GM21528 (cell line): ENCODE measurements at regions not wholly inside any gene's neighbourhood (a gene's known extent, or its start where the extent isn't known, plus 50 kb on each side); places are given as distances from the start of the nearest gene placed in this dataset.
"Not testable (repeated sequence)": the region's sequence is repeated elsewhere in the genome, so short reads cannot be mapped to it uniquely, and the experiment has no call there.

Source experiments
- ATAC-seq: cut with Tn5 transposase; IDR thresholded peaks from one replicate; pipeline ENCODE4 v1.9.1; 2021; ENCODE audit warnings: mild to moderate bottlenecking, moderate library complexity; ENCODE audit not compliant: unreplicated experiment, low FRiP score

DNA sequence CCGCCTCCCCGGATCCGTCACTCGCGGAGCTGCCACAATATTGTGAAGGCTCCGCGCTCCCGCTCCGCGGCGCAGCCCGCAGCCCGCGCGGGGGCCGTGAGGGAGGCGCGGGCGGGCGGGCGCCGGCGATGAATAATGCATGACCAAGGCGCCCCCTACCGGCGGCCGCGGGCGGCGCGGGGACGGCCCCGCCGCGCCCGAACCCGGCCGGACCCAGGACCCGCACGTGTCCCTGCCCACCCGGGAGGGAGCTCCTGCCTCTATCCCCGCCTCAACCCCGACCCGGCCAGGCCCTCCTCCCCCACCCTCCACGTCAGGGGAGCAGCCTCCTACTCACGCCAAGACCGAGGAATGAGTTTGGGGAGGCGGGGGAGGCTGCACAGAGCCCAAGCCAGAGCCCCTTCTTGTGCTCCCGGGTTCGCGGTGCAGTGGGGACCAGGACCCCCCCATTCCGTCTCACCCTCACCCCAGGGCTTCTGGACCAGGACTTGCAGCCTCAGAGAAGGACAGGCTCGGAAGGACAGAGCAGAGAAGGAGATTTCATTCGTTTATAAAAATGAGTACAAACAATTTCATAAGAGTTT lies 70.8 kb upstream of the CASZ1 start:
- no peak for ATAC-seq

DNA sequence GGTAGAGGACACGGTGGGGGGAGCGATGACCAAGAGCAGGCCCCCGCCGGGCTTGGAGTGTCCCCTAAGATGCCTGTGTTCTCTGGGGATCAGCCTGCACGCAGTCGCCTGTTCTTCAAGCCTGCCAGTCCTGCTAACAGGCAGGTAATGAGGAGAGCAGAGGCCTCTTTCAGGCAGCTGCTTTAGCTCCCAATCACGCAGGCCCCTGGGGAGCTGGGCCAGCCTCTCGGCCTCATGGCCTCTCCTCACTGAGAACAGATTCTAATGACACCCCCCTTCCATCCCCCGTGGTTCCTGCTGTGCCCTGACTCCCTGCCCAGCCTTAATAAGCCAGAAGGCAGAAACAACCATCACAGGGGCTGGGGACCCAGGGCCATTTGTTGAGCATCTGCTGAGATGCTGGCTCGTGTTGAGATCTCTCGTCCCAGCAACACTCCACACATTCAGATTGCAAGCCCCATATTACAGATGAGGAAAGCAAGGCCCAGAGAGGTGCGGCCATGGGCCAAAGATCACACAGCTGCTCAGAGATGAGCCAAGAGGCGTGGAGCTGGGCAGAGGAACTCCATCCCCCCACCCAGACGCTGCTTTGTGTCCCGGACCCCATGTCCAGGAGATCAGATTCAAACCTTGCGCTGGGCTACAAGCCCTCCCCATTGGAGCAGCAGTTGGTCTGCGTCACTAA lies 71.6 kb upstream of the CASZ1 start:
- ATAC-seq, result no peak

DNA sequence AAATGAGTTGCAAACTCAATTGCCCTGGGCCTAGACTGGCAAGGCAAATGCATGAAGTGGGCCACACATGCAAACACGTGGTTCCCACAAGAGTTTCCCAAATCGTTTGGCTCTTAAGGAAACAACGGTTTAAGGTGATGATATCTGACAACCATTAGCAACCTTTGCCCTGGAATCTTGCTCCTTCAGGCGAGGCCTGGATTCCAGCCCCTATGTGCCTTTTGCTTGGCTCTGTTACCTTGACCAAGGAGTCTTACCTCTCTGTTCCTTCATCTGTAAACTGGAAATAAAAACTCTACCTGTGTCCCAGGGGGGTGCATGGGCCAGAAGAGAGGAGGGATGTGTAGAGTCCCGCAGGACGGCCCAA lies 72.1 kb upstream of the CASZ1 start:
- no peak for ATAC-seq

DNA sequence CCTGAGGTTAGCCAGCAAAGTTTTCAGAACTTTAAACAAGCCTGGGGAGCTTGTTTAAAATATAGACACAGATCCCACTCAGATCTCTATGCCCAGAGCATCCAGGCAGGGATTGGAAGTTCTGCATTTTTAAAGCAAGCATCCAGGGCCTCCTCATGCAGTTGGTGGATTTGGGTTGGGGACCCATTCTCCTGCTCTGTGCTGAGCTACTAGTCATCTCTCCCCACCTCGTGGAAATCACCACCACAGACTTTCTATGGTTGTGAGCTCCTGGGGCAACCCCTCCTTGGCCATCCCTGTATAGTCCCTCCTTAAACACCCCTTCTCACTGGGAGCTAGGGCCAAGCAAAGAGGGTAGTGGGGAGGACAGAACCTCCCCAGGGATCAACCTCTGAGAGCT lies 73.5 kb upstream of the CASZ1 start:
- ATAC-seq, result no peak

DNA sequence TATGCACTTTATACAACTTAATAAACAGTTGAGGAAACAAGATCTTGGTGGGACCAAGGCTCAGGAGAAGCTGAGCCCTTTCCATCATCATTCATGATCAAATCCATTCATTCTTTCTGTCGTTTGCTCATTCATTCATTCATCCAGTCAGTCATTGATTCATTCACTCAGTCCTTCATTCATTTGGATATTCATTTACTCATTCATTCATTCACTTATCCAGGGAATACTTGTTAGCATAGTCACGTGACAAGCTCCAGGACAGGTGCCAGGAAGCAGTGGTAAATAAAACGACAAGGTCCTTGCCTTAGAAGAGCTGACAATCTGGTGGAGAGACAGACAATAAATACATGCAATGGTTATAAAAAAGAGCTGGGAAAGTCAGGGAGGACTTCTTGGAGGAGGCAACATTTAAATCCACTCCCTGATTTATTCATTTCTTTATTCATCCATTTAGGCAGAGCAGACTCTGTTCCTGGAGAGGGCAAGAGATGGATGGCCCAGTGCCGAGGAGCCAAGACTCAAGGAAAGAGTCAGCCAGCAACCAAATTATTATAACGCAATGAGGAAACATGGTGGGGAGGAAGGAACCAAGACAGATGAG lies 74.1 kb upstream of the CASZ1 start:
- ATAC-seq, result no peak

DNA sequence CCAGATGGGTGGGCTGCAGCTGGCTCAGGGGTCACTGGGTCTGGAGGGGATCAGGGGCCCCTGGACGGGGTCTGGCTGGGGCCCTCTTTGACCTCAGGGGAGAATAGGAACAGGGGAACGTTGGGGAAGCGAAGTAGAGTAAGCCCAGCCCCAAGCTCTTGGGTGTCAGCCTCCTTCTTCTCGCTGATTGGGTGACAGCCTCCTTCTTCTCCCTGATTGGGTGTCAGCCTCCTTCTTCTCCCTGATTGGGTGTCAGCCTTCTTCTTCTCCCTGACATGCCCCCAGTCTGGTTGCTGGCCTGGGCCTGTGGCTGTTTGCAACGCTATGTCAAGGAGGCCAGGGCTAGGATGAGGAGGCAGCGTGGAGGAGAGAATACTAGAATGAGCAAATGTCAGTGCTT lies 76.7 kb upstream of the CASZ1 start:
- no peak for ATAC-seq

DNA sequence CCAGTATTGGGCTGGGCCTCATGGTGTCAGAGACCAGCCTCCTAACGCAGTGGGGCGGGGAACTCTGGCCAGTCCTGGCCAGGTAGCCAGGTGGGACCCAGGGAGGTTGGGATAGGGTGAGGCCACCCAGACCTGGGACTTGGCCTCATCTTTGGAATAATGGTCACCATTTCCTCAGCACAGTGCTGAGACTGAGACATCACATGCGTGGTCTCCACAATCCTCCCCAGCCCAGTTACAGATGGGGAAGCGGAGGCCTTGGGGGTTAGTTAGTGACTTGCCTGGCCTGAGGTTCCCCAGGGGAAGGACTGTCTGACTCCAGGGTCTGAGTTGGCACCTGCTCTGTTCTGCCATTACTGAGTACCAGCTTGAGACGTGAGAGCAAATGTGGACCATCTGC lies 77.9 kb upstream of the CASZ1 start:
- no peak for ATAC-seq

DNA sequence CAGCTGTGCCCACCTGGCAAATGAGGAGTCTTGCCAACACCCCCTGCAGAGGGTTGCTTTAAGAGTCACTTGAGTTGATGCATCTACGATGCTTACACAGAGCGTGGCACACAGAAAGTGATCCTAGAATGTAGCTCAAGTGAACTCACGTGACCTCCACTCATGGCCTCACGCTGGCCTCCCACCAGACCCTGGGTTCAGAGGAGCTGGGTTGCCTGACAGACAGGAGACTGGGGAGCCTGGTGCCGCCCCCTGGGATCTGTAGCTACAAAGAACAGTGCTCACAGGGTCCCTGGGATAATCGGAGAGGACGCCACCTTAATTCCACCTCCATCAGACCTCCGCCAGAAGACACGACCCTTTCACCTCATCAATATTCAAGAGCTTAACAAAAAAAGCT lies 81.4 kb upstream of the CASZ1 start:
- no peak for ATAC-seq

DNA sequence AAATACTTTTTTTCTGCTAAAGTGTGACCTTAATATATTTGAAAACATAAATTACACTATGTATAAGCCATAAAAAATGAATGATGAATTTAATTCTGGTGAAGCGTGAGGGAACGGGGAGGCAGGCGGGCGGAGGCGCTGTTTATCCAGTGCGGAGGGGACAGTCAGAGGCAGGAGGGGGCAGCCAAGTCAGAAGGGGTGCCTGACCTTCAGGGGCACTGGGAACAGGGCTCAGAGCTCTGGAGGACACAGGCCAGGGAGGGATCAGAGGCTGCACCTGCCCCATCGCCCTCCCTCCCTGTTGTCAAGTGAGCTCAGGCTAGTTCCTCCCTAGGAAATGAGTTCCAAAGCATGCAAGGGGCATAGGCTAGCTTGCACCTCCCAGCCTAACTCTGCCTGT lies 82.0 kb upstream of the CASZ1 start:
- no peak for ATAC-seq

DNA sequence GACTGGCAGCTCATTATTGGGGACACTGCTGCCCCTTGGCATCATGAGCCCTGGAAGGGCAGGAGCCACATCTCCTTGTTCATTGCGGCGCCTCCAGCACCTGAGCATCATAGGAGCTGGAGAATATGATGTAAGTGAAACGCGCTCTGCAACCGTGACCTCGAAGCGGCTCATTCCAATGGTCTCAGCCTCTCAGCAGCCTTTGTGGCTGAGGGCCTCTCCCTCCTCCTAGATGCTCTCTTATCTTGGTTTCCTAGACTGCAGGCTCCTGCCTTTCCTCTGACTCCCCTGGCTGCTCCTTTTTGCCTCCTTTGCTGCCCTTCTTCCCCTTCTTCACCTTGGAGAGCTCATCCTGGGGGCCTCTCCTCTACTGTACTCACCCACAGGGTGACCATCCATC lies 83.6 kb upstream of the CASZ1 start:
- ATAC-seq, result no peak

DNA sequence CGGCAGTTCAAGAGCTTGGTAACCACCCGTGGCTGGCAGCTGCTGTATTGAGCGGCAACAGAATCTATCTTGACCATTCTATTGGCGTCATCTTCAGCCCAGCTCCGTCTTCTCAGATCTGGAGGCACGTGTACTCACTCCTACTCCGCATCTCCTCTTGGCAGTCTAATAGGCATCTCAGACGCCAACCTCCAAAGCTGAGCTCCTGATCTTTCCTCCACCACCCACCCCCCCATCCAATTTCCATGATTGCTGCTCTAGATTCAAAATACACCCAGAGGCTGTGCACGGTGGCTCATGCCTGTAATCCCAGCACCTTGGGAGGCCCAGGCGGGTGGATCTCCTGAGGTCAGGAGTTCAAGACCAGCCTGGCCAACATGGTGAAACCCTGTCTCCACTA lies 84.6 kb upstream of the CASZ1 start:
- ATAC-seq, result no peak

DNA sequence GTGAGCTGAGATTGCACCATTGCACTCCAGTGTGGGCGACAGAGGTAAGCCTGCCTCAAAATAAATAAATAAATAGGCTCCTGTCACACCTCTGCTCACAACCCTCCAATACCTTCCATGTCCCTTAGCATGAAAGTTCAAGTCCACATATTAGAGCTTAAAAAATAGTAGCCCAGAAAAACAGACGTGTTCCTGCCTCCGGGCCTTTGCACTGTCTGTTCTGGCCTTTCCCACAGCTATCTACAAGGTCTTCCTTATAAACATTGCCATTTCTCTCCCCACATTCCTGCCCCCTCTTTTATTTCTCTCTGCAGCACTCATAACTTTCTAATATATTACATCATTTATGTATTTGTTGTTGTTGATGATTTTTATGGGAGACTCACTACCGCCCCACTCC lies 85.6 kb upstream of the CASZ1 start:
- no peak for ATAC-seq

DNA sequence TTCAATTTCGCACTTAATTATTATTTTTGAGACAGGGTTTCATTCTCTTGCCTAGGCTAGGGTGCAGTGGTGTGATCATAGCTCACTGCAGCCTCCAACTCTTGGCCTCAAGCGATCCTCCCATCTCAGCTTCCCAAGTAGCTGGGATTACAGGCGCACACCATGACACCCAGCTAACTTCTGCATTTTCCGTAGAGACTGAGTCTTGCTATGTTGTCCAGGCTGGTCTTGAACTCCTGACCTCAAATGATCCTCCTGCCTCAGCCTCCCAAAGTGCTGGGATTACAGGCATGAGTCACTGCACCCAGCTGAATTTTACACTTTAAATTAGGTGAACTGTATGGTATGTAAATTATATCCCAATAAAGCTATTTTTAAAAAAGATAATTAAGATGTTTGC lies 90.6 kb upstream of the CASZ1 start:
- not testable (repeated sequence) for ATAC-seq

DNA sequence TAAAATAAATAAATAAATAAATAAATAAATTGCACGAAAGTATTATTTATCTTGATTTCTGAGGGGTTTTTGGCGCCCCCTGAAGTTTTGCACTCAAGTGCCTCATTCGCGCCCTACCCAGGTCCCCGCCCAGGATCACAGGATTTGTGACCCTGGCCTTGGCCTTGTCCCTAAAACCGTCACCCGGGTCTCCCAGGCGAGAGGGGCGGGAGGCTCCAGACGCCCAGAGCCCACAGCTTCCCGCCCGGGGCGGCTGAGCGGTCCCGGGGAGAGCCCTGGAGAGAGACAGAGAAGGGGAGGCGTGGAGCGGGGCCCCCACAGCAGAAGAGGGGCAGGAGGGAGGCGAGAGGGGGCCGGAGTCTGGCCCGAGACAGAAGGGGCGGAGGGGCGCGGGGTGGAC lies 91.8 kb upstream of the CASZ1 start:
- no peak for ATAC-seq

DNA sequence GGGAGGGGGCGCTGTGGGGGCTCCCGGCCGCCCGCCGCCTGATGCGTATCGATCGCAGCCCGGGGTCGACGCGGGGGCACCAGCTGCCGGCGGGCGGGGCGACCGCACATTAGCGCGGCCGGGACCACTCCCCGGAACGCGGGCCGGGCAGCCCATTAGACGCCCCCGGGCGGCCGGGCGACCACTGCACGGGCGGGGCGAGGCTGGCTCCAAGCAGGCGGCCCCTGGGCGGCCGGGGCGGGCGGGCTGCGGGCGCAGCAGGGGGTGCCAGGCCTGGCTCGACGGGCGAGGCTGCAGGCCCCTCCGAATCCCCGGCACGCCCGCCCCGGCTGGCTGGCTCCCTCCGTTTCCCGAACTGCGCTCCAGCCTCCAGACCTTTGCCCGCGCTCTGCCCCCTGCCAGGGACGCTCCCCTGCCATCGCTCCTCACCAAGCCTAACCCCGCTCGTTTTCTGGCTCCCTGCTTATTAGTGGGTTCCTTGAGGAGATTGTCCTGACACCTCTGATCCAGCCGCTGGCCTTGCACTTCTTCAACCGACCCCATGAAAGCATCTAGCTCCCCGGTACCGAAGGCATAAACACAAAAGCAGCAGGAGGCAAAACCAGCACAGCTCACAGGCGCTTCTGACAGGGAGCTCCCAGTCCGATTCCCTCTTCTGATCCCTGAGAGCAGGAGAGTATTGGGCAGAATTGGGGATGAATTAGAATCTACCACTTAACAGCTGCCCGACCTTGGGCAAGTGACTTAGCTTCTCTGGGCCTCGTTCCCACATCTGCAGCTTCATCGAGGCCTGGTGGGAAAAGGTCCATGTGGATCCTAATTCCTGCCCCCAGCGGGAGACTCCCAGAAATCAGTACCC lies 92.6 kb upstream of the CASZ1 start:
- no peak for ATAC-seq

DNA sequence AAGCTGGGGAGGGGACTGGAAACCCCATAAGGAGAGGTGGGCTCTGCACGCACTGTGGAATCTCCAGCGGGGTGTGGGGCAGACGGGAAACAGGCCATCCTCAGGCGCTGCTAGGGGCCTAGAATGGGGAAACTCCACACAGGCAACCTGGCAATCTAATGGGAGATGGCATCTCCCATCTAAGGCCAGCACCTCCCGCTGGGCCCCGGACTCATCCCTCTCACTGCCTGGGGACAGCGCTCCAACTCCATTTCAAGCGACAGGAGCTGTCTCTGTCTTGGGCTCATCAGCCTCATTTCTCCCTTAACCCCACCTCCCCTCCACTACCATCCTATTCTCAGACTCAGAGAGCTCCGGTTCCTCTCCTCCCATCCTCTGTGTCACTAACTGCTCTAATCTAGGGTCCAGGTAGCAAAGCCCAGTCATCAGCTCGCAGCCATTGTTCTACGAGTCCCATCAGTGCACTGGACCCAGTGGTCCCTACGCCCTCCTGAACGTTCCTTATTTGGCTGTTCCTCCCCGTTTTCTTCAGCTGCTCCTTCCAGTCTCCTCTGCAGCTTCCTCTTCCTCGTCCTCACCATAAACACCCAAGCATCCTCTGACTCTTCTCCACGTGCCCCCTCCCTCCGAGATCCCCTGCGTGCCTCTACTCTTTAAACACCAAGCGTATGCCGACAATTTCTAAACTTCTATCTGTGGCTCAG lies 93.4 kb upstream of the CASZ1 start:
- no peak for ATAC-seq

DNA sequence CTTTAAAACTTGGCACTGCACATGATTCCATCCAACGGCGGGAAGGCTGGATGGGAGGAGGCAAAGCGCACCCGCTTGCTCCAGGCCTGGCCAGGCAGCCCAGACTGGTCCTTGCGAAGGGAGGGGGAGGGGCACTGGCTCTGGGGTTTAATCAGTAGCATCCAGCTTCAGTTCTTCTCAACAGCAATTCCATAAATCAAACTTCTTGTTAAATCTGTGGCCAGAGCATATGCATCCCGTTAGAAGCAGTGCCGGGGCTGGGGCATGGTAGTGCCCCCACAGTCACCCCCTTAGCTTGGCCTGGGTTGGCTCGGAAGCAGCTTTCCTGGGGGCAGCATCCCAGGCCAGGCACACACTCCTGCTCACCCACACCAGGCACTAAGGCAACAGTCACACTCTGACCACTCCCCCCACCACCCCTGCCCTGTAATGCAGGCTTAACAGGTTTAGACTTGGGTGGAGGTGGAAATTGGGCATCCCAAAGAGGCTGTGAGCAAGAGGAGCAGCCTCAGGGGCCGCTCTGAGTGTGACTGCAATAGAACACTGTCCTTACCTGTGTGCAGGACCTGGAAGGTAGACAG lies 94.1 kb upstream of the CASZ1 start:
- no peak for ATAC-seq

DNA sequence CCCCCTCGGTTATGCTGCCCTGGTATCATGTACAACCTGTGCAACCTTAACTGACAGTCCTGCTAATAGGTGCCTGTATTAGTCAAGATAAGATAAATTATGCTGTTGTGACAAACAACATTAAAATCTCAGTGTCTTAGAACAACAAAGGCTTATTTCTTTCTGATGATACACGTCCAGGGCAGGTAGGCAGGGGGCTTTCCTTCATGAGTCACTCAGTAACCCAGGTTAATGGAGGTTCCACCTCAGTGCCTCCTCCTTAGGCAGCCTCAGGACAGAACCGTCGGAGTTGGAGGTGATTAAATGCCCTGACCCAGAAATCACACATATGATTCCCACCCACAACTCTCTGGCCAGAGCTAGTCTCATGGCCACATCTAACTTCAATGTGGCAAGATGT lies 94.6 kb upstream of the CASZ1 start:
- ATAC-seq, result no peak

DNA sequence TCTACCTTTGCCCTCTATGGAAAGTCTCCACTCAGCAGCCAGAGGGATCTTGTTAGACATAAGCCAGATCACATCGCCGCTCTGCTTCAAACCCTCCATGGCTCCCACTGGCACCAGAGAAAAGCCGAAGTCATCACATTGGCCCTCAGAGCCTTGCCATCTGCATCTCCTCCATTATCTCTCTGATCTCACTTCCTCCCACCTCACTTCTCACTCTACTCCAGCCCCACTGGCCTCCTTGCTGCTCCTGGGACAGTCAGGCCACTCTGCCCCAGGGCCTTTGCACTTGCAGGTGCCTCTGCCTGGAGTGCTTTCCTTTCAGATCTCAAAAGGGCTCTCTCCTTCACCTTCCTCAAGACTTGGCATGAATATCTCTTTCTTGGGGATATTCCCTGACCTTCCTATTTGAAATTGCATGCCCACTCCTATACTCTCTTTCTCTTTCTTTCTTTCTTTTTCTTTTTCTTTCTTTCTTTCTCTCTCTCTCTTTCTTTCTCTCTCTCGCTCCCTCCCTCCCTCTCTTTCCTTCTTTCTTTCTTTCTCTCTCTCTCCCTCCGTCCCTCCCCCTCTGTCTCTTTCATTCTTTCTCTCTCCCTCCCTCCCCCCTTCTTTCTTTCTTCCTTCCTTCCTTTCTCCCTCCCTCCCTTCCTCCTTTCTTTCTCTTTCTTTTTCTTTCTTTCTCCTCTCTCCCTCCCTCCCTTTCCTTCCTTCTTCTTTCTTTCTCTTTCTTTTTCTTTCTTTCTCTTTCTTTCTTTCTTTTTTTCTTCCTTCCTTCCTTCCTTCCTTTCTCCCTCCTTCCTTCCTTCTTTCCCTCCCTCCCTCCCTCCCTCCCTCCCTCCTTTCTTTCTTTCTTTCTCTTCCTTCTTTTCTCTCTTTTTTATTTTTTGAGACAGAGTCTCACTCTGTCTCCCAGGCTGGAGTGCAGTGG lies 96.0 kb upstream of the CASZ1 start:
- no peak for ATAC-seq
